LNCaP clone FGC (cell line): ENCODE measurements at regions not wholly inside any gene's neighbourhood (a gene's known extent, or its start where the extent isn't known, plus 50 kb on each side); places are given as distances from the start of the nearest gene placed in this dataset.

Experiments used
- DNase-seq: peaks from one replicate; pipeline ENCODE4 v3.0.0-alpha.2; 2011; ENCODE audit warnings: low read depth
- H3K4me3 ChIP-seq: 2 replicates; pipeline ENCODE4 v1.5.1; 2011; ENCODE audit warnings: mild to moderate bottlenecking, low read depth, low read length, control low read depth
- CTCF ChIP-seq: IDR thresholded peaks from 2 replicates; pipeline ENCODE4 v1.5.1; 2012; ENCODE audit warnings: mild to moderate bottlenecking; ENCODE audit not compliant: control insufficient read depth, insufficient read depth; ENCODE audit errors: extremely low read depth

DNA sequence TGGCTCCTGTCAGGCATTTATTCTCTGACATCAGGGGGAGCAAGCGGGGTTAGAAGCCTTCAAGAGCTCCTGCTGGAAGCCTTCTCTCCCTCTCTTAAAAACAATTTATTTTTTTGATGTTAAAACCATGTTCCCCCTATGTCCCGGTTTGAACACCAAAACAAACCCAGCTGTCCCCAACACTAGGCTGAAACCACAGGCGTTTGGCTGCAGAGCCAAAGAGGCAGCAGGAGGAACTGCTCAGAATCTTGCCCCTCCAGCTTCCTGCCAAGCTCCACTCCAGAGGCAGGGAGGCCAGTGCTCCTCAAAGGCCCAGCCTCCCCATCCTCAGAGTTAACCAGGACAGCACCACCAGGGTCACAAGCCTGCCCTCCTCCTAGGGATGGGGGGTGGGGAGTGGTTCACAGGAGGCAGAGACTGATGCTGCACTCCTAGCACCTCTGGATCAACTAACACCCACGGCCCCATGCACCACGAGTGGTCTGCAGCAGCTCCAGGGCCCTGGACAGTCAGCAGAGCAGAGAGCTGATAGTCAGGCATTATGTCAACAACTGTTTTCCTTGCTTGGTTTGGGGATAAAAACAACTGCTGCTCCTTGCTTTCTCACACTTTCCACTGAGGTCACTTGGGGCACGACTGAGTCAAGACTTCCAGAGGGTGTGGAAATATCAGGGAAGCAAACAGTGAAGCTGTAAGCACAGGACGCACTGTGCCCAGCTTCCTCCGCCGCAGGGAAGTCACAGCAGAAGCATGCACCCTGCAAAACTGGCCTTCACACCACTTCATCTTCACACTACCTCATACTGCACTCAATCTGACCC, 96.5 kb upstream of the ADRA1B start:
- DNase-seq: no peak
- TF ChIP-seq CTCF: no peak
- no peak overlapping the region for H3K4me3 ChIP-seq

DNA sequence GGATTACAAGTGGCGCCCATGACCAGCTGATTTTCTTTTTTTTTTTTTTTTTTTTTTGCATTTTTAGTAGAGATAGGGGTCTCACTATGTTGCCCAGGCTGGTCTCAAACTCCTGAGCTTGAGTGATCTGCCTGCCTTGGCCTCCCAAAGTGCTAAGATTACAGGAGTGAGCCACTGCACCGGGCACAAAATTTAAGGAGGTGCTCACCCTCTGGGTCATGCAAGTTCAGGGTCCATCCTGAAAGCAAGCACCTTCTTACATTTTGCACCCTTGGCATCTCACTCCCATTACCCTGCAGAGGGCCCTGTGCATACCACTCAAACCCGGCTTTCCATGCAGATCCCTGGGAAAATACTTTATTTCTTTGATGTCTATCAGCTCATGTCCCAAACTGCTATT, 95.6 kb upstream of the ADRA1B start:
- TF ChIP-seq CTCF: no peak
- H3K4me3 ChIP-seq: no peak overlapping the region
- DNase-seq: no peak

GRCh38 chr5:159821461-159821940, 94.8 kb upstream of the ADRA1B start:
- TF ChIP-seq CTCF: no peak
- H3K4me3 ChIP-seq: no peak overlapping the region
- no peak for DNase-seq

DNA sequence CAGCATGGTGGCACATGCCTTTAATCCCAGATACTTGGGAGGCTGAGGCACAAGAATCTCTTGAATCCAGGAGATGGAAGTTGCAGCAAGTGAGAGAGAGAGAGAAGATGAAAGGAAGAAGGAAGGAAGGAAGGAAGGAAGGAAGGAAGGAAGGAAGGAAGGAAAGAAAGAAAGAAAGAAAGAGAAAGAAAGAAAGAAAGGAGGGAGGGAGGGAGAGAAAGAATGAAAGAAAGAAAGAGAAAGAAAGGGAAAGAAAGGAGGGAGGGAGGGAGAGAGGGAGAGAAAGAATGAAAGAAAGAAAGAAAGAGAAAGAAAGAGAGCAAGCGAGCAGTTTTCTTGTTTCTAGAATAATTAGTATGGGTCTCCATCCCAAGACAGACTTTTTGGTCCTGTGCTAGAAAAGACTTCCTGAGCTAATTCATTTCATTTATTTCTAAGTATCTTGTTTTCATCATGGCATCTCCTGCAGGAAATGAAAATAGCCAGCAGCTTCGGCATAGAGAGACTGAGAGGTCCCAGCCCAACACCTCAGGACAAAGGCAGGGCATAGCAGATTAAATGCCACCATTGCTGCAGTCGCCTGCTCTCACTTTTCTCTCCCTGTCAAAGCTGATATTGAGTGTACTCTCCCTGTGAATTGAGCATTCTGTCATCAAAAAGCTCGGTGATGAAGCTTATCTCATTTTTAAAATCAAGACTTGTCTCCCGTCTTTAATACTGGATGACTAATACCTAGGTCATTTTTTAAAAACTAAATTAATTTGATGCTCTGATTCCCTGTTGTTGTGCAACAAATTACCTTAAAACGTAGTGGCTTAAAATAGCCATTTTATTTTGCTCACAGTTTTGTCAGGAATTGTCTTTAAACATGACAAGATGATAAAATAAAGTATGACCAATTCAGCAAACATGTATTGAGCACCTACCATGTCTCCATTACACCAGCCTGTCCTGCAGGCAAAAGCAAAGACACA, 91.8 kb upstream of the ADRA1B start:
- no peak overlapping the region for H3K4me3 ChIP-seq
- no peak for TF ChIP-seq CTCF
- DNase-seq: no peak

- no peak overlapping the region for H3K4me3 ChIP-seq
- DNase-seq: no peak
- no peak for TF ChIP-seq CTCF
These were observed 90.7 kb upstream of the ADRA1B start for GRCh38 chr5:159825551-159826051.

- no peak for DNase-seq
- H3K4me3 ChIP-seq: no peak overlapping the region
- TF ChIP-seq CTCF: no peak
These were observed 89.7 kb upstream of the ADRA1B start for GRCh38 chr5:159826351-159827214.
